ENCODE measurements at regions not wholly inside any gene's neighbourhood (a gene's known extent, or its start where the extent isn't known, plus 50 kb on each side); places are given as distances from the start of the nearest gene placed in this dataset.

DNA sequence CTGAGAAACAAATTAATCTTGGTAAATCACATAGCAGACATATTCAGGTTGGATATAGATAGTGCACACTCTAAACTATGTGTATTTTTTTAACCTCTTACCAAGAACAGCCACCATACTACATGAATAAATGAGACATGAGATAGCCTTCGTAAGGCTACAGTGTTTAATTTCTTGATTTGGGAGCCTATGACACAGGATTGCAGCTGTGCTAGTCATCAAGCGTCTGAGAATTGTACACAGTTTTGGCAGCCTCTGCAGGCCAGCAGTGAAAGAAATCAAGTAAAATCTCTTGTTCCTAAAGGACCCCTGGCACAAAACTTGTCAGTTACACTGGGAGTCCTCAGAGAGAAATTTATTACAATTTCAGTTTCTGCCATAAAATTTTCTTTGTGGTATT lies 236.1 kb downstream of the C12orf50 start:
- TF ChIP-seq CTCF (optimal IDR thresholded peaks at IDR 0.05 in 1 of 3, IDR thresholded peaks at IDR 0.05 in 1 of 3, conservative IDR thresholded peaks at IDR 0.05 in 1 of 3; ENCODE audit: extremely low read depth in 1 of 3, insufficient read depth in 2 of 3, low read length in 3 of 3): no peak
- no peak for TF ChIP-seq EZH2 (IDR thresholded peaks at IDR 0.05; ENCODE audit: low read length)
- no peak for FAIRE-seq

GRCh38 chr12:87784350-87784749 lies 244.9 kb downstream of the C12orf50 start:
- Histone ChIP-seq H3K4me3 (ENCODE audit: control insufficient read depth in 2 of 3, extremely low read depth in 1 of 3, insufficient read depth in 2 of 3, low read depth in 1 of 3, low read length in 3 of 3) (no peak overlapping the region), H3K27me3 (ENCODE audit: control insufficient read depth, extremely low read depth, insufficient read depth, low read length) (no peaks in the 10 kb centered on the region), H3K36me3 (ENCODE audit: control insufficient read depth in 2 of 2, extremely low read depth in 1 of 2, insufficient read depth in 2 of 2, low read length in 2 of 2) (no peaks in the 10 kb centered on the region), H3K4me1 (ENCODE audit: control insufficient read depth, extremely low read depth, insufficient read depth, low read length) (no peaks in the 10 kb centered on the region), H3K9me1 (ENCODE audit: control insufficient read depth, extremely low read depth, insufficient read depth, low read length) (no peaks in the 10 kb centered on the region), H3K79me2 (ENCODE audit: control insufficient read depth, insufficient read depth, low read length) (no peaks in the 10 kb centered on the region), H3K9me3 (ENCODE audit: control insufficient read depth, low read depth, low read length) (no peaks in the 10 kb centered on the region), H3K9ac (ENCODE audit: control insufficient read depth, extremely low read depth, insufficient read depth, low read length) (no peak overlapping the region), H3K27ac (ENCODE audit: control insufficient read depth, insufficient read depth, low read length) (no peak overlapping the region), H4K20me1 (ENCODE audit: control insufficient read depth, extremely low read depth, insufficient read depth, low read length) (no peaks in the 10 kb centered on the region), H2AFZ (ENCODE audit: control insufficient read depth, low read length) (no peak overlapping the region), H3K4me2 (ENCODE audit: control insufficient read depth, extremely low read depth, insufficient read depth, low read depth, low read length) (no peak overlapping the region)
- FAIRE-seq: no peak
- TF ChIP-seq EZH2 (IDR thresholded peaks at IDR 0.05; ENCODE audit: low read length) (no peak), CTCF (optimal IDR thresholded peaks at IDR 0.05 in 1 of 3, IDR thresholded peaks at IDR 0.05 in 1 of 3, conservative IDR thresholded peaks at IDR 0.05 in 1 of 3; ENCODE audit: extremely low read depth in 1 of 3, insufficient read depth in 2 of 3, low read length in 3 of 3) (no peak)
- dilution Hi-C loops (cut with MboI; ENCODE audit: extremely low pct_ligation_motif_present, low sequenced_read_pairs): no loop called here
- DNase-seq (ENCODE audit: low read depth, low spot score): no peak

More for the DNA sequence above, 236.1 kb downstream of the C12orf50 start:
- DNase-seq (ENCODE audit: low read depth, low spot score): no peak
- Histone ChIP-seq H3K9ac (ENCODE audit: control insufficient read depth, extremely low read depth, insufficient read depth, low read length) (no peak overlapping the region), H3K4me3 (ENCODE audit: control insufficient read depth in 2 of 3, extremely low read depth in 1 of 3, insufficient read depth in 2 of 3, low read depth in 1 of 3, low read length in 3 of 3) (no peak overlapping the region), H2AFZ (ENCODE audit: control insufficient read depth, low read length) (no peak overlapping the region), H3K9me1 (ENCODE audit: control insufficient read depth, extremely low read depth, insufficient read depth, low read length) (no peaks in the 10 kb centered on the region), H3K79me2 (ENCODE audit: control insufficient read depth, insufficient read depth, low read length) (no peaks in the 10 kb centered on the region), H3K27me3 (ENCODE audit: control insufficient read depth, extremely low read depth, insufficient read depth, low read length) (no peaks in the 10 kb centered on the region), H3K27ac (ENCODE audit: control insufficient read depth, insufficient read depth, low read length) (no peak overlapping the region), H3K4me2 (ENCODE audit: control insufficient read depth, extremely low read depth, insufficient read depth, low read depth, low read length) (no peak overlapping the region), H3K4me1 (ENCODE audit: control insufficient read depth, extremely low read depth, insufficient read depth, low read length) (no peaks in the 10 kb centered on the region), H4K20me1 (ENCODE audit: control insufficient read depth, extremely low read depth, insufficient read depth, low read length) (no peaks in the 10 kb centered on the region), H3K36me3 (ENCODE audit: control insufficient read depth in 2 of 2, extremely low read depth in 1 of 2, insufficient read depth in 2 of 2, low read length in 2 of 2) (no peaks in the 10 kb centered on the region), H3K9me3 (ENCODE audit: control insufficient read depth, low read depth, low read length) (no peaks in the 10 kb centered on the region)
- dilution Hi-C loops (cut with MboI; ENCODE audit: extremely low pct_ligation_motif_present, low sequenced_read_pairs): no loop called here

All from keratinocyte (primary cell).